ENCODE measurements at regions not wholly inside any gene's neighbourhood (a gene's known extent, or its start where the extent isn't known, plus 50 kb on each side); places are given as distances from the start of the nearest gene placed in this dataset.

DNA sequence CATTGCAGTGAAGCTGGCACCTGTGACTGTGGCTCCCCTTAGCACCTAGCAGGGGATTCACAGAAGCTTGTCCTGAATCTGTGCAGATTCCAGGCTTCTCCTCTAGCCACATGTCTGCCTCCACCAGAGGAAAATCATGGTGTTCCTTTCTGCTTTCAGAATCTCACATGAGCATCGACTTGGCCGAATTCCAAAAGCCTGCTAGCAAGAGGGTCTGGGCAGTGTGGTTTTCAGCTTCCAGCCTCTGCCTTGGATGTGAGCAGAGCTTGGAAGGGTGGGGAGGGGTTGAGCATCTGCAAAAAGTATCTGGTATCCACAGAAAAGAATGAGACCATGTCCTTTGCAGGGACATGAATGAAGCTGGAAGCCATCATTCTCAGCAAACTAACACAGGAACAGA, 911.1 kb downstream of the TBC1D22A start (continued):
- TF ChIP-seq, protein P1, sequence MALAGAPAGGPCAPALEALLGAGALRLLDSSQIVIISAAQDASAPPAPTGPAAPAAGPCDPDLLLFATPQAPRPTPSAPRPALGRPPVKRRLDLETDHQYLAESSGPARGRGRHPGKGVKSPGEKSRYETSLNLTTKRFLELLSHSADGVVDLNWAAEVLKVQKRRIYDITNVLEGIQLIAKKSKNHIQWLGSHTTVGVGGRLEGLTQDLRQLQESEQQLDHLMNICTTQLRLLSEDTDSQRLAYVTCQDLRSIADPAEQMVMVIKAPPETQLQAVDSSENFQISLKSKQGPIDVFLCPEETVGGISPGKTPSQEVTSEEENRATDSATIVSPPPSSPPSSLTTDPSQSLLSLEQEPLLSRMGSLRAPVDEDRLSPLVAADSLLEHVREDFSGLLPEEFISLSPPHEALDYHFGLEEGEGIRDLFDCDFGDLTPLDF (CRISPR knock-in tag; IDR thresholded peaks at IDR 0.05) = no peak
- no peak for TF ChIP-seq TBP (CRISPR knock-in tag; IDR thresholded peaks at IDR 0.05)
- TF ChIP-seq, protein P2, sequence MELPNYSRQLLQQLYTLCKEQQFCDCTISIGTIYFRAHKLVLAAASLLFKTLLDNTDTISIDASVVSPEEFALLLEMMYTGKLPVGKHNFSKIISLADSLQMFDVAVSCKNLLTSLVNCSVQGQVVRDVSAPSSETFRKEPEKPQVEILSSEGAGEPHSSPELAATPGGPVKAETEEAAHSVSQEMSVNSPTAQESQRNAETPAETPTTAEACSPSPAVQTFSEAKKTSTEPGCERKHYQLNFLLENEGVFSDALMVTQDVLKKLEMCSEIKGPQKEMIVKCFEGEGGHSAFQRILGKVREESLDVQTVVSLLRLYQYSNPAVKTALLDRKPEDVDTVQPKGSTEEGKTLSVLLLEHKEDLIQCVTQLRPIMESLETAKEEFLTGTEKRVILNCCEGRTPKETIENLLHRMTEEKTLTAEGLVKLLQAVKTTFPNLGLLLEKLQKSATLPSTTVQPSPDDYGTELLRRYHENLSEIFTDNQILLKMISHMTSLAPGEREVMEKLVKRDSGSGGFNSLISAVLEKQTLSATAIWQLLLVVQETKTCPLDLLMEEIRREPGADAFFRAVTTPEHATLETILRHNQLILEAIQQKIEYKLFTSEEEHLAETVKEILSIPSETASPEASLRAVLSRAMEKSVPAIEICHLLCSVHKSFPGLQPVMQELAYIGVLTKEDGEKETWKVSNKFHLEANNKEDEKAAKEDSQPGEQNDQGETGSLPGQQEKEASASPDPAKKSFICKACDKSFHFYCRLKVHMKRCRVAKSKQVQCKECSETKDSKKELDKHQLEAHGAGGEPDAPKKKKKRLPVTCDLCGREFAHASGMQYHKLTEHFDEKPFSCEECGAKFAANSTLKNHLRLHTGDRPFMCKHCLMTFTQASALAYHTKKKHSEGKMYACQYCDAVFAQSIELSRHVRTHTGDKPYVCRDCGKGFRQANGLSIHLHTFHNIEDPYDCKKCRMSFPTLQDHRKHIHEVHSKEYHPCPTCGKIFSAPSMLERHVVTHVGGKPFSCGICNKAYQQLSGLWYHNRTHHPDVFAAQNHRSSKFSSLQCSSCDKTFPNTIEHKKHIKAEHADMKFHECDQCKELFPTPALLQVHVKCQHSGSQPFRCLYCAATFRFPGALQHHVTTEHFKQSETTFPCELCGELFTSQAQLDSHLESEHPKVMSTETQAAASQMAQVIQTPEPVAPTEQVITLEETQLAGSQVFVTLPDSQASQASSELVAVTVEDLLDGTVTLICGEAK (IDR thresholded peaks at IDR 0.05) = no peak
- TF ChIP-seq, protein P2 (CRISPR knock-in tag; IDR thresholded peaks at IDR 0.05) = no peak
- no peak for TF ChIP-seq YY1 (IDR thresholded peaks at IDR 0.05; ENCODE audit: insufficient read depth, insufficient replicate concordance, low read depth, low read length)
- TF ChIP-seq ZNF335 (CRISPR knock-in tag; IDR thresholded peaks at IDR 0.05) = no peak

All from HepG2 (cell line).